HS-5 (cell line): ENCODE measurements at regions not wholly inside any gene's neighbourhood (a gene's known extent, or its start where the extent isn't known, plus 50 kb on each side); places are given as distances from the start of the nearest gene placed in this dataset.
A peak's percentile ranks its signal among the peaks of the same experiment; 100 is the strongest.
"Not testable (repeated sequence)": the region's sequence is repeated elsewhere in the genome, so short reads cannot be mapped to it uniquely, and the experiment has no call there.

Experiments used
- DNase-seq: peaks from one replicate; pipeline ENCODE4 v3.0.0-alpha.2; 2012; ENCODE audit warnings: low read depth

DNA sequence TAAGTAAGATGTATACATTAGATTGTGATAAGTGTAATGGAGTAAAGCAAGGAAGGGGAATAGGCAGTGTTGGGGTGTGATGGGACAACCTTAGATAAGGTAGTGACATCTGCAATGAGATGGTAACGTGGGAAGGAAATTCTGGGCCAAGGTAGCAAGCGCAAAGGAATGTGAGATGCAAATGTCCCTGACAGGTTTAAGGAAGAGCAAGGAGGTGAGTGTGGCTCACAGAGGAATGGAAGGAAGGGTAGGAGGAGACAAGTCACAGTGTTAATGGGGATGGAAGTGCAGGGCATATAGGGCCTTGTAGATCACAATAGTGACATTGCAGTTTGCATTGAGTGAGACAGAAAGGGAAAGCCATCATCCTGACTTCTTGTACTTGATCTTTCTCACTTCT is 170.9 kb upstream of the FAM98A start:
- no peak for DNase-seq

- no peak for DNase-seq
These were observed 167.1 kb upstream of the FAM98A start for GRCh38 chr2:33766175-33766574.

- DNase-seq: no peak
These were observed 166.0 kb upstream of the FAM98A start for GRCh38 chr2:33765122-33765521.

DNA sequence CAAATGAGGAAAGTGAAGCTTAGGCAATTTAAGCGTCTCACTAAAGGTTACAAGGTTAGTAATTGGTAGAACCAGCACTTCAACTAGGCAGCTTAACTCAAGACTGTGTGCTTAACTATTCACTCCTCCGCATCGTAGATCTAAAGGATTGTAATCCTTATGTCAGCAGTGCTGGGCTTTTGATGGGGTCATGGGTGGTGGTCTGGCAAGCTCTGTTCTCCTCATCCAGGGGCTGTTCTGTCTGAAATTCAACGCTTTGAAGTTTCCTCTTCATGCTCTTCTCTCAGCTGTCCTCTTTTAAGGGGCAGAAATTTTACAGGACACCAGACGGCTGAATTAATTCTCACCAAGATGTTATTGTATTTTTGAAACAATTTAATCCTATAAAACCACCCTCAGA is 165.5 kb upstream of the FAM98A start:
- no peak for DNase-seq

GRCh38 chr2:33763671-33764310 is 164.7 kb upstream of the FAM98A start:
- no peak for DNase-seq

DNA sequence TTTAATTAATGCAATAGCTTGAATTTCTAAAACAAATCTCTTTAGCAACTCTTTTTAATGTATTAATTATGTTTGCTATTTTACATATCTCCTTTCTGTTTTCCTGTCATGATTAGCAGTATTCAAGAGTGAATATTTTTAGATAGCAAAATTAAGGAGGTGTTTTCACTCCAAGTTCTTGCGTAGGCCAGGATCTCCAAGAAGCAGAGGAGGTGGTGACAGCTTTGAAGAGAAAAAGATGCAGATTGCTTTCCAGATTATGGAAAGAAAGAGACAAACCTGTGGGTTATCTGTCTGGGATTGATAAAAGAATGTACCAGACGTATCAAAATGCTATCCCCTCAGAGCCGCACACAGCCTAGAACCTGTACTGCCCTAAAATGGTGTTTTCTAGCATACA is 163.5 kb upstream of the FAM98A start:
- DNase-seq: no peak

DNA sequence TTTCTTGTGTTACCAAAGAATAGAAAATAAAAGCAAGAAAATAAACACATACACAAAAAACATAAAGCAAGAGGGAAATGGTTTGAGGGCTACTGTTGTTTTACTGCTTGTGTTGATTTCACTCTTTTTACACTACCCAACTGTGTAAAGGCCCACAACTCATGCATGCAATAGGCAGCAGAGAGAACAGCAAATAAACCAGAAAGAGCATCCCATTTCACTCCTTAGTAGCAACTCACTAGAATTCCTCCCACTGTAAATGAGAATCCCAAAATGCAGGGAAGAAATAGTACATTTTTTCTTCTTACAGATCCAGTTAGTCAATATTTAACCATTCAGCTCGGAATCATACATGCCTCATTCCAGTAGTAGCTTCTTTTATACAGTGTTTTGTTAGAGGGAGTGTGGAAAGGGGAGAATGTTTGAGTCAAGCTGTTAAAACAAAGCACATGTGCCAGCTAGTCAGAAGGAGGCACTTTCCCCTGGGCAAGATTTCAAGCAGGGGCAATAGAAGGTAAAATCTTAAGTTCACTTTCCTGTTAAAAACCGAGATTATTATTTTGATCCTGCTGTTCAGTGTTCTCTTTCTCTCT is 147.2 kb upstream of the FAM98A start:
- peak; percentile 5 for DNase-seq

DNA sequence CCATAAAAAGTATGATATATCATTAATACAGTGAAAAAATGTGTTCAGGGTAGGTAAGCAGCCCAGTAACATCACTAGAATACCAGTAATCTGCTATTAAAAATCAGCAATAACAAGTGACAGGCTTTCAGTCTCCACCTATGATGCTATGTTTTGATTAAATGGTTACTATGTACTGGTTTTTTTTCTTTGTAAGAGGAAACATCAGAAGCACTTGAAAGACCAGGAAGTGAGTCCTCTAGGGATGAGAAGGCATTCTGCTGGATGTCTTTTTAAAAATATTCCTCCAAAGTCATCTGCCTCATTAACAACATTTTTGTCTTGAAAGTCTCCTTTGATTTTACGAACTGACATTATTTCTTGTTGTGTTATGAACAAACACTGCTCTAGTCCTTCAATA is 136.0 kb upstream of the FAM98A start:
- DNase-seq: no peak

DNA sequence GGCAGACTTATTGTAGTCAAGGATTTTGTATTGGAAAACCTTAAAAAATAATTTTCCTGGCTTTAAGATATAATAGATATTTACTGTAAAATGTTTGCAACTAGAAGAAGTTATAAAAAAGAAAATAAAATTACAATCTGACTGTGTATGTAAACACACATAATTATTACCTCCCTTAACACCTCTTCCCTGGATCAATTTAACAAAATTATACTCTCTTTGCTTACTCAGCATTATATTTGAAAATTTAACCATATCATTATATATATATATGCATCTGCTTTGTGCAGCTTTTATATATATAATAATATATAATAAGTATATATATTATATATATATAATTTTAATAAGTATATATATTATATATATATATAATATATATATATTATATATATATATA is 131.7 kb upstream of the FAM98A start:
- DNase-seq: no peak

GRCh38 chr2:33730193-33730592 is 131.1 kb upstream of the FAM98A start:
- DNase-seq: no peak

DNA sequence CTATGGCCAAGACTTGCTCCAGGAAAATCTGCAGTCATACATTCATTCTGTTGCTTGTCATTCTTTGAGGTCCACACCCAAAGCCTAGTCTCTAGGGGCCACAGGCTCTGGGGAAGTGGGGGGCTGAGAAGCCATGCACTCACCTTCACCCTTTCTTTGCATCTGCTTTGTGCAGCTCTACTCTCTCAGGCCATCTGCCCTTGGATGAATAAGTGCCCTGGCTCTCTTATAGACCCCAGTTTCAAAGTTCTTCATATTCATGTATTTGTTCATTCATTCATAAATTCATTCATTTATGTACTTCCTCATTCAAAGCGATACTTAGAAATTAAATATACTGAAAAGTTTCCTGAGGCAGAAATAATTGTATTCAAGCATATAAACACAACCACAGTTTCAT is 130.3 kb upstream of the FAM98A start:
- no peak for DNase-seq

GRCh38 chr2:33728106-33728505 is 129.0 kb upstream of the FAM98A start:
- DNase-seq: no peak

GRCh38 chr2:33727361-33728032 is 128.4 kb upstream of the FAM98A start:
- DNase-seq: no peak

DNA sequence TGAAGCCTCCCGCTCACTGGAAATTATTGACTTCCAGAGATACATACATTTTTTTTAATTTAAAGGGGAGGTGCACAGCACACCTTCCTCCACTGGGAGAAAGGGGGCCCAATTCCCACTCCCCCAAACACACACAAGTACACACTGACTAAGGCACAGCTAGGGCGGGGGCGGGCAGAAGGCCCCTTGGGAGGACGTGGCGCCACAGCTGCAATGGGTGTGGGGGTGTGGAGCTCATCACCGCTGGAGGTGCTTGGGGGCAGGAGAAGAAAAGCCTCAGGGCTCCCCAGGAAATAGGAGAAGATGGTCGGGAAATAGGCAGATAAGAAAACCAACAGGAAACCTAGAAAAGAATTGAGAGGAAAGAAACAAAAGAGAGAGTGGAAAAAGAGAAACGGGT is 127.3 kb upstream of the FAM98A start:
- DNase-seq: no peak

DNA sequence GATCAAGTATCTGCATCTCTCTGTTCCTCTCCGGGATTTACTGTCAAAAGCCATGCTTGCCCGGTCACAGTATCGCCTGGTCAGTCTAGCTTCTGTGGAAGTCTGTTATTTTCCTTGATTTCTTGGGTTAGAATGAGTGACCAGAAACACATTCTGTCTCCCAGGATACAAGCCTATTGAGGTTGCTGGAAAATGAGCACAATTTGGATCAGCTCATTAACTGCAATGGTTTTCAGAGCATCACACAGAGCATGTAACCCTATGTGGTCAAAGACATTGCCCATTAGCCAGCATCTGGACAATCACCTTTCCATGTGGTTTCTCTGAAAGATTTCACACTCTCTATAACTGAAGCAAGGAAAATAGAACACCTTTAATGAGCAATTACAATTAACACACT is 124.2 kb upstream of the FAM98A start:
- DNase-seq: no peak

- no peak for DNase-seq
These were observed 120.0 kb upstream of the FAM98A start for GRCh38 chr2:33719067-33719466.

DNA sequence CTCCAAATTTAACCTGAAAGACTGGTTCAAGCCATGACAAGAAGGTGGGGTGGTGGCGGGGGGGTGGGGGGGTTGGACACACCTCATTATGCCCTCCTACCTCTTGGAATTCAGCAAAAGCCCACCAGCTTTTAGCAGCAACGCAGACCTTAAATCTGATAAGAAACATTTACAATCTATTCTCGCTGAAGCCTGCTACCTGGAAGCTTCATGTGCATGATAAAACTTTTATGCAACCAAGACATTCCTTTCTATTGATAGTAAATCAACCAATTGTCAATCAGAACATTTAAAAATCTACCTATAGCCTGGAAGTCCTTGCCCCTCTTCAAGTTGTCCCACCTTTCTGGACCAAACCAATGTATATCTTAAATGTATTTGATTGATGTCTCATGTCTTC is 113.6 kb upstream of the FAM98A start:
- DNase-seq: no peak

- DNase-seq: no peak
These were observed 110.9 kb upstream of the FAM98A start for GRCh38 chr2:33709951-33710350.

DNA sequence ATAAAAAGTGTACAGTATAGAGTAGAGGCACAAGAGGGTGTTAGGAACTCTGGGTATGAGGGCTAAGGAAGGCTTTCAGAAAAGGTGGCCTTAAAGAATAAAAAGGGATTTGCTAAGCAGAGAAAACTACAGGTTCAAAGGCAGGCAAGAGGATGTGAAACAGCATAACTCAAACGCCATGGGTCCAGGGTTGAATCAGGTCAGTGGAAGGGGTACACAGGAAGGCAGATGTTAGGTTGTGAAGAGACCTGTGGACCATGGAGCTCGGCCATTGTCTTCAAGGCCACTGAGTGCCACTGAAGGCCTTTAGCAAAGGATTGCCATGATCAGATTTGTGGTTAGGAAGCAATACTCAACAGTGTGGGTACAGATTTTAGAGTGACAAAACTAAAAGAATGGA is 108.2 kb upstream of the FAM98A start:
- no peak for DNase-seq

DNA sequence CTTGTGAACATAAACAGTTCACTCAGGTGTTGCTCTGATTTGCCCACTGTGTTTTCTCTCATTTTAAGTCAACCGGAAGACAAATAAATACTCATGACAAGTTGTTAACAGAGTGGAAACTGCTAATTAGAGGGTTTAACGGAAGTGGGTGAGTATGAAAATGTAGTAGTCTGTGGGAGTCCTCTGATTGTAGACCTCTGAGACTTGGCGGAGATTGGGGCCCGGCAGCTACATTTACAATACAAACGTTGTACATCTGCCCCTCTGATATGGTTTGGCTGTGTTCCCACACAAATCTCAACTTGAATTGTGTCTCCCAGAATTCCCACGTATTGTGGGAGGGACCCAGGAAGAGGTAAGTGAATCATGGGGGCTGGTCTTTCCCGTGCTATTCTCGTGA is 107.3 kb upstream of the FAM98A start:
- no peak for DNase-seq

DNA sequence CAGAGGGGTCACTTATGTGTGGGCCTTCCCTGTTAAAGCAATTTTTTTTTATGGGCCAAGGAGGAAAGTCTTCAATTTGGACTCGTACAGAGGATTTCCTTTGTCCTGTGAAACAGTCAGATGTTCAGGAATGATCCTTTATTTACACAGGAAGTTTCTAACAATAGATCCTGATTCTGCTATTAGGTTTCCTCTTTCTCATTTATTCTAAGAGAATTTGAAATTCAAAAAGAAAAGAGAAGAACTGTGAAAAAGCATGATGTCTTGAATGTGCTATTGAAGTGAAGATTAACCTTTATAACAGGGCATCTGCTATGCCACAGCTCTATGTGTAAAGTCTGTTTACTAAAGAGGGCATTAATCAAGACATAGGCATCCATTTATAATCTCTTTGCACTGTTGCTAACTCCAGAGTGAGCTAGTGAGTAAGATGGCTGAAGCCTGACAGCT is 105.3 kb upstream of the FAM98A start:
- no peak for DNase-seq

DNA sequence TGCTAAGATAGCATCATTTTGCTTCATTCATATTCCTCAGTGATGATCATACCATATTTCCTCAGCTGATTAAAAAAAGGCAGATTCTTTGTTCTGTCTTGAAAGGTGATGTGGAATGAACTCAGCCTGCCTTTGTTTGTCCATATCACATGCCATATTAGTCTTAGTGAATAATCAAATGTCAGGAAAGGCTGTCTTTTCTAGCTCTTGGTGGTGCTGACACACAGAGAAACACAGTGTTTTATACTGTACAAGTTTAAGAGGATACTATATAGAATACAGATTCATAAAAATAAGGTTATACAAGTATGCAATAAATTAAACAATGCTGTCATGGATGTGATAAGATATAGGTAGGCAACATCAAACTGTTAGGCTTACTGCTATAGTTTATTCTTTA is 97.1 kb upstream of the FAM98A start:
- DNase-seq: no peak

DNA sequence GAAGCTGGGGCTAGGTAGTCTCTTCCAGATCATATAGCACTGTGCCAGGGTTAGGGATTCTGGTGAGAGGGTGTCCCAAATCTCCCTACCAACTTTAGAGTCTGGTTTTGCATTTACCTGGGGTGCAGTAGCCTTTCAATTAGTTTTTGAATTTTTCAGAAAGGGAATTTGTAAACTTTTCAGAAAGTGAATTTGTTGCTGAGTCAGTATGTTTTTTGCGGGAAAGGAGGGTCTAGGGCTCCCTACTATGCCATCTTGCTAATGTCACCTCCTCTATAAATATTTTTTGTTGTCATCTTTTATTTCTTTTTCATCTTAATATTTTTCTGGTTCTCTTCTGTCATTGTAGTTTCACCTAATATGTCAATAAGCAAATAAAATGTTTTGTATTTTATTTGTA is 95.8 kb upstream of the FAM98A start:
- no peak for DNase-seq

GRCh38 chr2:33690686-33691085 is 91.6 kb upstream of the FAM98A start:
- not testable (repeated sequence) for DNase-seq
